HG03565 (cell line): ENCODE measurements at regions not wholly inside any gene's neighbourhood (a gene's known extent, or its start where the extent isn't known, plus 50 kb on each side); places are given as distances from the start of the nearest gene placed in this dataset.
A peak's percentile ranks its signal among the peaks of the same experiment; 100 is the strongest.

Experiments
- ATAC-seq: cut with Tn5 transposase; IDR thresholded peaks from one replicate; pipeline ENCODE4 v1.9.1; 2021; ENCODE audit warnings: mild to moderate bottlenecking, moderate library complexity; ENCODE audit not compliant: unreplicated experiment

- ATAC-seq: no peak
Observed at GRCh38 chr5:89946508-89946907, 463.0 kb downstream of the CETN3 start.

DNA sequence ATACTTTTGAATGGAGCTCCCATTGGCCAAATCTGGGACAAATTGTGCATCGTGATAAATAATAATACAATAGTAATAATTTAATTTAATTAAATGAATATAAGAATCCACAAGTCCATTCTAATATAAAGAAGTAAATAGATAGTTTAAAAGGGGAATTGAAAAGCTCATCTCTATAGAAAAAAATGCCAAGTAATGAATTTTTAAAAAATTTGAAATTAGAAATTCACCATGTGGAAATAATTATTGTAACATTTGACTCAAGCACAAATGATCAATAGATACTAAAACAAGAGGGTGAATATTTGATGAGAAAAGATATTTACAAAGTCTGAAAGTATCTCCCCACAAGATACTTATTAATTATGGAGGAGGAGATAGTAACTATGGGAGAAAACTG lies 467.4 kb downstream of the CETN3 start:
- ATAC-seq: no peak

DNA sequence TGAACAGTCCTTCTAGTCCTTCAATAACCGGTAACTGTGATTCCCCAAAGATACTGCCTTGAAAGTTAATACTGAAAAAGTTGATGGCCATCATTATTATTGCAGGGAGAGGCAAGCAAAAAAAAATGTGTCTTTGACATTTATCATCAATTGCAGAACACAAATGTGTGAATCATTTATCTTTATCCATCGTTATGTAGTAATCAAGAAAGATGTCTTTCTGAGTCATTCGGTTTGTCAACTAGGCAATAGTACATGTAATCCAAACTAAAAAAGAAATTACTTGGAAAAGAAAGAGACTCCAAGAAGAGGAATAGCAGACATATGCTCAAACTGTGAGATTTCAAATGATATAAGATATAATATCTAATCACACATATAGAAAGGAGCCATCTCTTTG lies 473.0 kb downstream of the CETN3 start:
- no peak for ATAC-seq

- ATAC-seq: peak; percentile 30
Observed at GRCh38 chr5:89934069-89934468, 475.5 kb downstream of the CETN3 start.

GRCh38 chr5:89932771-89933181 lies 476.8 kb downstream of the CETN3 start:
- ATAC-seq: no peak

- ATAC-seq: peak; percentile 79
Observed at GRCh38 chr5:89930591-89931392, 478.8 kb downstream of the CETN3 start.

DNA sequence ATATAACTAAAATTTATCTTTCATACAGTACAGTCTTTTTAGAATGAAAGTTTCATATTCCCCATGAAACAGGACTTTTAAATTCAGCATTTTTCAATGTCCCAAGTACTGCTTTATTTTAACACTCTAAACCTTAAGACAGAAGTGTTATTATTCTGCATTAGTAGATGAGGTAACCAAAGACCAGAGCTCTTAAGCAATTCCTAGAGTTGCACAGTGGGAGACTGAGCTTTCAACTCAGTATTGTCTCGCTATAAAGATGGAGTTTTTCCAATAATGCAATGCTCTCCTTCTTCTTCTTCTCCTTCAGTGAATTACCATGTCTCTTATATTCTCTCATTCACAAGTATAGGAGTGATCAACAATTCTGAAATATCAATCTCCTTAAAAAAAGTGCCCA lies 479.7 kb downstream of the CETN3 start:
- ATAC-seq: no peak

- ATAC-seq: no peak
Observed at GRCh38 chr5:89929173-89929572, 480.4 kb downstream of the CETN3 start.

GRCh38 chr5:89922161-89922560 lies 487.4 kb downstream of the CETN3 start:
- no peak for ATAC-seq

- no peak for ATAC-seq
Observed at GRCh38 chr5:89917112-89917511, 492.4 kb downstream of the CETN3 start.

DNA sequence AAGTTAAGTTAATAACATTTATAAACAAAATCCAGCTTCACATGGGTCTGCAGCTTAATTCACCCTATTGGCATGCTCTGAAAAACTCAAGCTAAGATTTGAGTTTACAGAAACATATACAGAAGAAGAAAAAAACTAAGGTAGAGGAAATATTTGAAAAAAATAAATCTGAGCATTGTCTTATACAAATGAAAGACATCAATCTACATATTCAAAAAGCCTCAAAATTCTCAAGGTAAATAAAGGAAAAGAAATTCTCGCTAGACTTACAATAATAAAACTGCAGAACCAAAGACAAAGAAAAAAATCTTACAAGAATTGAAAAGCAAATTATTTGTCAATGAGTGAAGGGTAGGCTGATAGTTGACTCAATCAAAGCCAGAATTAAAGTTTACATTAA lies 493.4 kb downstream of the CETN3 start:
- no peak for ATAC-seq

GRCh38 chr5:89908876-89909275 lies 500.7 kb downstream of the CETN3 start:
- ATAC-seq: no peak

GRCh38 chr5:89904442-89904841 lies 505.1 kb downstream of the CETN3 start:
- ATAC-seq: no peak

GRCh38 chr5:89901983-89902382 lies 507.6 kb downstream of the CETN3 start:
- no peak for ATAC-seq

- no peak for ATAC-seq
Observed at GRCh38 chr5:89901346-89901745, 508.2 kb downstream of the CETN3 start.

DNA sequence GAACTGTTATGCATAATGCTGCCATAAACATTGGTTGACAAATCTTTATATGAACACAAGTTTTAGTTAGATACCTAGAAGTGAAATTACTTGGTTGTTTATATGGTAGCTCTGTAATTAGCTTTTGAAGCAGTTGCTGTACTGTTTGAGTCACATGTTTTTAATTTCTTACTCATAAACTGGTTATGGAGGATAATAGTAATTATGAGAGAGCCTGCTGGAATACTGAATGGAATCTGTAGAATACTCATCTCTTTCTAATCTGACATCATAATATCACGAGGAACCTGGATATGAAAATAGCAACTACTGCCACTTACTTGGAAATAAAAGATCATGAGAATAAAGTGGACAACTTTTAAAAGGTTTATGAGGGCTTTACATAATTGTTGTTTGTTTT lies 509.2 kb downstream of the CETN3 start:
- ATAC-seq: no peak

DNA sequence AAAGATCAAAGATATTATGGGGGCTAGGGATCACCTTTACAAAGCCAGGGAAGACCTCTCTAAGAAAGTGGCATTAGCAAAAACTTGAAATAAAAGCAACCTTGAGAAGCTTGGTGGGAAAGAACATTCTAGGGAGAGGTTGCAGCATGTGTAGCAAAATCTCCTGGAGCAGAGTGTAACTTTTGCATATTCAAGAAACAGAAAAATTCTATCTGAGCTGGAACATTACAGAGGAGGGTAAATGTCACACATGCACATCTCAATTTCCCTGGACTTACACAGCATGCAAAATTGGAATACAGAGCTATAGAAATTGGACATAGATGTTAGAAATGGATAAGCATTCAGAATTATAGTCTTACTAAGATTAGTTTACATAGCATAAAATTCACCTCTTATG lies 510.0 kb downstream of the CETN3 start:
- ATAC-seq: no peak

GRCh38 chr5:89893546-89893945 lies 516.0 kb downstream of the CETN3 start:
- no peak for ATAC-seq

- ATAC-seq: no peak
Observed at GRCh38 chr5:89885670-89886069, 523.9 kb downstream of the CETN3 start.

- no peak for ATAC-seq
Observed at GRCh38 chr5:89883967-89884366, 525.6 kb downstream of the CETN3 start.

DNA sequence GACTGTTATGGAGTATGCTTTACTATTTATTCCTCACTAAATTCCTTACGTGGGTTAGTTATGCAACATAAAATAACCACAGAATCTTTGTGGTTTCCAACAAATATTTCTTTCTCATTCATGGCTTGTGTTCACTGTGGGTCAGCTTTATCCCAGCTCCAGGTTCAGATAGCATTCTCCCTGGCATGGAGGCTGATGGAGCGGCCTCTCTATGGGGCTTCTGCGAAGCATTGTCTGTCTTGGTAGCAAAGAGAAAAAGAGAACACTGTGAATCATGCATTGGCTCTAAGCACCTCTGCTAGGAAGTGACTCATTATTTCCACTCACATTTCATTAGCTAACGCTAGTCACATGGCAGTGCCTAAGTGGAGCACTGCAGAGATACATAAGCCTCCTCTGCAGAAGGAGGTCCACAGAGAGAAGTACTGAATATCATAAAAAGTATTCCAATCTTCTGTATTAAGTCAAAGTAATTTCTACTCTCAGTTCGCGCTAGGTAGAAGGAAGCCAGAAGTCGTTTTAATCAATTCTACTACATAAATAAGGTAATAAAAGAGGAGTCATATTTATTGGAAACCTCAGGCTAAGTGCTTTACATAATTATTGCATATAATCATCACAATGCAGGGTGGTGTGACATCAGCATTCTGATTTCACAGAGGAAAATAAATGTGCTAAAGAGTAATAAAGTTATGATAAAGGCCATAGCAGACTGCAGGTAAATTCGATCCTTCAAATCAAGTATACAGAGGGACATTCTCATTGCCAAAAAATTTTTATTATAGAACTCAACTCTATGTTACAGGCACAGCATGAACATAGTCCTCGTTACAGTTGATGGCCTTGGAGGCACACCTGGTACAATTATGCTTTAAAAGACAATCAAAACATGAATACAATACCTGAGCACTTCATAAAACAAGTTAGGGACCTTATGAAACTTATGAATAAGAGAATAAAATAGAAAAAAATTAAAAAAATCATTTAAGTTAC lies 531.1 kb downstream of the CETN3 start:
- no peak for ATAC-seq

- ATAC-seq: no peak
Observed at GRCh38 chr5:89871906-89872305, 537.6 kb downstream of the CETN3 start.
